RWPE2 (cell line): ENCODE measurements at regions not wholly inside any gene's neighbourhood (a gene's known extent, or its start where the extent isn't known, plus 50 kb on each side); places are given as distances from the start of the nearest gene placed in this dataset.
"Not testable (repeated sequence)": the region's sequence is repeated elsewhere in the genome, so short reads cannot be mapped to it uniquely, and the experiment has no call there.

Experiments used
- ATAC-seq: fragments of 200-7000 bp; cut with Tn5 transposase; 3 replicates; pipeline ENCODE4 v1.9.1; 2021; ENCODE audit warnings: low read depth
- DNase-seq: peaks from one replicate; pipeline ENCODE4 v3.0.0-alpha.2; 2020; ENCODE audit warnings: low spot score
- H3K27ac ChIP-seq: fragments of 450-650 bp; 2 replicates; pipeline ENCODE4 v1.5.1; 2017; ENCODE audit warnings: mild to moderate bottlenecking; ENCODE audit not compliant: poor library complexity, severe bottlenecking
- H3K27me3 ChIP-seq: fragments of 250-450 bp; sonication (Bioruptor Pico); 2 replicates; pipeline ENCODE4 v1.5.1; 2021; ENCODE audit warnings: mild to moderate bottlenecking, moderate library complexity; ENCODE audit not compliant: insufficient read depth, poor library complexity, severe bottlenecking
- H3K36me3 ChIP-seq: fragments of 250-450 bp; sonication (Bioruptor Pico); 2 replicates; pipeline ENCODE4 v1.5.1; 2020; ENCODE audit warnings: low read depth, mild to moderate bottlenecking, moderate library complexity
- H3K4me1 ChIP-seq: fragments of 250-450 bp; sonication (Bioruptor Pico); 2 replicates; pipeline ENCODE4 v1.5.1; 2021; ENCODE audit warnings: mild to moderate bottlenecking, moderate library complexity; ENCODE audit not compliant: insufficient read depth, poor library complexity, severe bottlenecking
- H3K4me3 ChIP-seq: fragments of 250-450 bp; sonication (Bioruptor Pico); 2 replicates; pipeline ENCODE4 v1.5.1; 2021; ENCODE audit warnings: mild to moderate bottlenecking, moderate library complexity; ENCODE audit not compliant: severe bottlenecking
- H3K9me3 ChIP-seq: fragments of 250-450 bp; sonication (Bioruptor Pico); 2 replicates; pipeline ENCODE4 v1.5.1; 2021; ENCODE audit warnings: mild to moderate bottlenecking, moderate library complexity; ENCODE audit not compliant: severe bottlenecking
- CTCF ChIP-seq: fragments of 450-650 bp; IDR thresholded peaks from one replicate; pipeline ENCODE4 v1.5.1; 2017; ENCODE audit warnings: mild to moderate bottlenecking, moderate library complexity; ENCODE audit not compliant: poor library complexity, severe bottlenecking

- ATAC-seq, result no peak
- no peak for TF ChIP-seq CTCF
- Histone ChIP-seq H3K4me3 (no peak overlapping the region), H3K9me3 (no peaks in the 10 kb centered on the region), H3K36me3 (no peaks in the 10 kb centered on the region), H3K27ac (no peak overlapping the region), H3K27me3 (no peaks in the 10 kb centered on the region), H3K4me1 (no peaks in the 10 kb centered on the region)
- no peak for DNase-seq
Measured at GRCh38 chr6:97347111-97347510, 64.1 kb upstream of the MMS22L start.

- Histone ChIP-seq H3K27me3 (no peaks in the 10 kb centered on the region), H3K4me1 (no peaks in the 10 kb centered on the region), H3K9me3 (no peaks in the 10 kb centered on the region), H3K36me3 (no peaks in the 10 kb centered on the region), H3K4me3 (no peak overlapping the region), H3K27ac (no peak overlapping the region)
- DNase-seq (no peak), ATAC-seq (peak; percentile 49; the same call in 2 of the 3 replicates)
- TF ChIP-seq CTCF, result no peak
Measured at GRCh38 chr6:97361286-97361685, 78.3 kb upstream of the MMS22L start.

GRCh38 chr6:97364327-97364726 is 81.3 kb upstream of the MMS22L start:
- ATAC-seq, result no peak
- TF ChIP-seq CTCF, result no peak
- H3K4me1 ChIP-seq, result no peaks in the 10 kb centered on the region

GRCh38 chr6:97382071-97382470 is 99.1 kb upstream of the MMS22L start:
- not testable (repeated sequence) for H3K4me3 ChIP-seq, H3K4me1 ChIP-seq, H3K27ac ChIP-seq, ATAC-seq, DNase-seq, H3K36me3 ChIP-seq, H3K9me3 ChIP-seq, H3K27me3 ChIP-seq

More at GRCh38 chr6:97364327-97364726, 81.3 kb upstream of the MMS22L start:
- Histone ChIP-seq H3K27me3 (no peaks in the 10 kb centered on the region), H3K27ac (no peak overlapping the region), H3K9me3 (no peaks in the 10 kb centered on the region), H3K4me3 (no peak overlapping the region), H3K36me3 (no peaks in the 10 kb centered on the region)
- no peak for DNase-seq

GRCh38 chr6:97392735-97393134 is 109.7 kb upstream of the MMS22L start:
- Histone ChIP-seq H3K27ac (no peak overlapping the region), H3K4me3 (no peak overlapping the region), H3K4me1 (no peaks in the 10 kb centered on the region), H3K27me3 (no peaks in the 10 kb centered on the region), H3K9me3 (no peaks in the 10 kb centered on the region), H3K36me3 (no peaks in the 10 kb centered on the region)
- TF ChIP-seq CTCF, result no peak
- ATAC-seq (no peak), DNase-seq (no peak)
